Lung (tissue), 11 donors: ENCODE measurements at regions not wholly inside any gene's neighbourhood (a gene's known extent, or its start where the extent isn't known, plus 50 kb on each side); places are given as distances from the start of the nearest gene placed in this dataset.
"Not testable (repeated sequence)": the region's sequence is repeated elsewhere in the genome, so short reads cannot be mapped to it uniquely, and the experiment has no call there.

ENCODE experiments used
- ATAC-seq: fragments of 200-7000 bp; cut with Tn5 transposase; one replicate; pipeline ENCODE4 v1.9.1; 2020; ENCODE audit warnings: moderate number of reproducible peaks; ENCODE audit not compliant: insufficient read depth, low FRiP score
- DNase-seq, 3 donors: peaks; one replicate each; pipeline ENCODE4 v3.0.0-alpha.2; 2013 to 2017
- H3K27ac ChIP-seq, 2 donors: one replicate each; pipeline ENCODE4 v1.5.1; 2013; ENCODE audit warnings: mild to moderate bottlenecking in 2 of 2, moderate library complexity in 2 of 2, control low read depth in 1 of 2, inconsistent platforms in 1 of 2, low read depth in 1 of 2, low read length in 1 of 2
- H3K27me3 ChIP-seq, 3 donors: one replicate each; pipeline ENCODE4 v1.5.1; 2013; ENCODE audit warnings: low read length in 2 of 3; ENCODE audit not compliant: control insufficient read depth in 3 of 3, insufficient read depth in 3 of 3
- H3K36me3 ChIP-seq, 4 donors: one replicate each; pipeline ENCODE4 v1.5.1; 2013; ENCODE audit warnings: low read length in 4 of 4, mild to moderate bottlenecking in 1 of 4, moderate library complexity in 1 of 4; ENCODE audit not compliant: control insufficient read depth in 4 of 4, insufficient read depth in 4 of 4
- H3K4me1 ChIP-seq, 5 donors: one replicate each; pipeline ENCODE4 v1.5.1; 2013; ENCODE audit warnings: low read length in 5 of 5, mild to moderate bottlenecking in 2 of 5, moderate library complexity in 1 of 5; ENCODE audit not compliant: control insufficient read depth in 5 of 5, insufficient read depth in 5 of 5
- H3K4me3 ChIP-seq: one replicate; pipeline ENCODE4 v1.5.1; 2013; ENCODE audit warnings: mild to moderate bottlenecking, control low read depth, moderate library complexity
- H3K9ac ChIP-seq, 2 donors: one replicate each; pipeline ENCODE4 v1.5.1; 2013; ENCODE audit warnings: low read length in 2 of 2, control low read depth in 1 of 2; ENCODE audit not compliant: insufficient read depth in 1 of 2
- H3K9me3 ChIP-seq, 4 donors: one replicate each; pipeline ENCODE4 v1.5.1; 2013; ENCODE audit warnings: low read length in 3 of 4, mild to moderate bottlenecking in 1 of 4, moderate library complexity in 1 of 4; ENCODE audit not compliant: control insufficient read depth in 4 of 4, insufficient read depth in 3 of 4
- CTCF ChIP-seq: IDR thresholded peaks from 2 replicates; pipeline ENCODE4 v1.5.1; 2012; ENCODE audit warnings: mild to moderate bottlenecking; ENCODE audit errors: control extremely low read depth, extremely low read depth
- WGBS, 2 donors: extraction: QIAGEN DNeasy Blood & Tissue Kit; methylation state at CpG; one replicate each; pipeline ENCODE4 v1.1.7; 2013; 5-methylcytosine and 5-hydroxymethylcytosine counted together
- donor health status: control.
- donor health status: control.
- donor health status: Bipolar disorder and iron deficiency.
- donor health status: healthy.
- donor health status: DM: yes; HTN: yes; CAD: no.

- Histone ChIP-seq H3K27ac (no peak overlapping the region), H3K9me3 (peaks cover 0 to 3% (median 2%) of the 10 kb centered on the region in 4 donors), H3K27me3 (no peaks in the 10 kb centered on the region), H3K4me3 (no peak overlapping the region), H3K36me3 (no peaks in the 10 kb centered on the region), H3K9ac (no peak overlapping the region), H3K4me1 (no peaks in the 10 kb centered on the region)
- no peak for DNase-seq
- ATAC-seq = no peak
- TF ChIP-seq CTCF = no peak
Measured at GRCh38 chr3:6022621-6023020, 835.1 kb downstream of the EDEM1 start.

GRCh38 chr3:6025032-6025431 lies 835.9 kb upstream of the GRM7 start:
- Histone ChIP-seq H3K27me3 (no peaks in the 10 kb centered on the region), H3K36me3 (no peaks in the 10 kb centered on the region), H3K27ac (no peak overlapping the region), H3K9me3 (peaks cover 0 to 3% (median 0%) of the 10 kb centered on the region in 4 donors), H3K4me1 (no peaks in the 10 kb centered on the region), H3K4me3 (no peak overlapping the region), H3K9ac (no peak overlapping the region)
- 76 to 80% methylated on average over 1 of the region's 1 CpG for WGBS, 2 donors
- DNase-seq (no peak), ATAC-seq (no peak)
- TF ChIP-seq CTCF = no peak

- DNase-seq, H3K27ac ChIP-seq, H3K9me3 ChIP-seq, H3K27me3 ChIP-seq, H3K4me3 ChIP-seq, ATAC-seq, H3K9ac ChIP-seq, H3K4me1 ChIP-seq, H3K36me3 ChIP-seq: not testable (repeated sequence)
- 69 to 85% methylated on average over 4 of the region's 4 CpGs for WGBS, 2 donors
Measured at GRCh38 chr3:6030648-6031047, 830.3 kb upstream of the GRM7 start.

GRCh38 chr3:6035626-6036025 lies 825.3 kb upstream of the GRM7 start:
- DNase-seq = no peak
- no peaks in the 10 kb centered on the region for H3K4me1 ChIP-seq
- no peak overlapping the region for H3K9ac ChIP-seq
- no peaks in the 10 kb centered on the region for H3K36me3 ChIP-seq
- no peaks in the 10 kb centered on the region for H3K27me3 ChIP-seq
- peaks cover 0 to 11% (median 2%) of the 10 kb centered on the region in 4 donors for H3K9me3 ChIP-seq
- ATAC-seq = no peak
- no peak overlapping the region for H3K4me3 ChIP-seq
- H3K27ac ChIP-seq = no peak overlapping the region
- no peak for TF ChIP-seq CTCF
- WGBS, 2 donors = 80 to 90% methylated on average over 6 of the region's 6 CpGs
